Stimulated activated naive CD4-positive, alpha-beta T cell treated with Interleukin-2 at 50 U/mL for 16 hours (primary cell): ENCODE measurements at regions not wholly inside any gene's neighbourhood (a gene's known extent, or its start where the extent isn't known, plus 50 kb on each side); places are given as distances from the start of the nearest gene placed in this dataset.
"Not testable (repeated sequence)": the region's sequence is repeated elsewhere in the genome, so short reads cannot be mapped to it uniquely, and the experiment has no call there.

Source experiments
- DNase-seq: peaks from one replicate; lab custom pipeline; 2025; lab: John Stamatoyannopoulos, UW

- DNase-seq = no peak
These were observed 803.3 kb downstream of the DTWD2 start for GRCh38 chr5:118185018-118185417.

DNA sequence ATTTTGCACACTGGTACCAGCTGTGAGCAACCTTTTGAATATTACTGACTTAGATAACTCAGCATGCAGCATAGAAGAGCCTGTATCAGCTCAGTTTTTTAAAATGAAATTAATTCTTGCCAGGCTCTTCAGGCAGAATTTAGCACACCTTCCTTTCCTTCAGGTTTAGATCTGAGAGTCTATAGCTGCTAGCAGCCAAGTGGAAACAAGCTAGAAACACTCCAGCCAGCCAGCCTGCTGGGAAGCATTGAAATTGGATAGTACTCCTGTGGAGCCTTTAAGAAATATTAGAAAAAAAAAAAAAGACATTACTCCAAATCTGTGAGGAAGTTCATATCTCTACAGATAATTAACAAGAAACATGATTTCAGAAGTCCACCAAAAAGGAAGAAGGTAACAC lies 812.2 kb downstream of the DTWD2 start:
- DNase-seq = no peak

- DNase-seq = no peak
These were observed 813.7 kb downstream of the DTWD2 start for GRCh38 chr5:118174671-118175070.

GRCh38 chr5:118173340-118173739 lies 815.0 kb downstream of the DTWD2 start:
- DNase-seq = no peak

DNA sequence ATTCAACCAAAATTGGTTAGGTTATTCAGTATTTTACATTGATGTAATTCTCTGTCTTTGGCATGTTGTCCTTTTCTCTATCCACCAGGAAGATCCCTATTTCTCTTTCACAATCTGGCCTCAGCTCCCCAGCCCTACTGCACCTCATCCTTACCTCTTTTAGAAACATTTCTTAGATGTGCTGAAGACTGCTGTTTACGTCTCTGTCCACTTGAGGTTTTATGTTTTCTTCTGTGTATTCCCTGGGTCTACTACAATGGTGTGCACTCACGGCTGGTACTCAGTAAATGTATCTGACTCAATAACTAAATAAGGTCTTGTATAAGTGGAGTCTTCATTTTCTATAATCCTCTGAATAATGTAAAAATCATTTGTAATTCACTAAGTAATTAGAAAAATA lies 822.7 kb downstream of the DTWD2 start:
- DNase-seq = no peak

DNA sequence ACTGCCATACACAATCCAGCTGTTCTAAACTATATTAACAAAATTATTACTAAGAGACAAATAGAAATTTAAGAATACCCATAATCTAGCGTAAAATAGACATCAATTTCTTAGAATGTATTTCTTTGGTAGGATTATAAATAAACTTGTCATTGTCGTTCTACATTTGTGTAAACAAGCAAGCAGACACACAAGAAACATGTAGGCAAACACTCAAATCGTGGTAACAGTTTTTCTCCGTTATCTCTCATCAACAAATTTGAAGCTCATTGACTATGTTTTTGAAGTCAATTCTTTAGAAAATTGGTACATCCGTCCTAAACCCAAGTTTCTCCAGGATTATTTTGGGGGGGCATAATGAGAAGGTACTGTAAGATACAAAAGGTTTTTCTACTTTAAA lies 832.2 kb downstream of the DTWD2 start:
- no peak for DNase-seq

DNA sequence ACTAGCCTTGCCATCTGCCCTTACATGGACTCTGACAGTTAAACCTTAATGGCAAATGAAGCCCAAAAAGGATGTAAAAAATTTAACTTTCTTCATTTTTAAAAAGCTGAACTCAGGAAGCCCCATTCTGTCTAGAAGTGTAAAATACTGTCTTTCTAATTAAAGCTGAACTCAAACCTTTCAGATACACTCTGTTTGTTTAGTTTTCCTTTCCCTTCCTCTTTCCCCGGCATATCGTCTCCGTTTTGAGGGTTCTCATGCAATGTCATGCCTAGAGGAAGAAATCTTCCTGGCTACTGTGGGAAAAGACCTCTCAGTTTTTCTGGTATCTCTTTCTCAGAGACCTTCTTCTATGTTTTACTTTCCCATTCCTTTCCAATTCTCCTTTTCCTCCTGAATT lies 841.5 kb downstream of the DTWD2 start:
- no peak for DNase-seq

- no peak for DNase-seq
These were observed 843.8 kb downstream of the DTWD2 start for GRCh38 chr5:118144540-118144939.

GRCh38 chr5:118139361-118139760 lies 849.0 kb downstream of the DTWD2 start:
- no peak for DNase-seq

GRCh38 chr5:118126159-118126558 lies 862.2 kb downstream of the DTWD2 start:
- no peak for DNase-seq

DNA sequence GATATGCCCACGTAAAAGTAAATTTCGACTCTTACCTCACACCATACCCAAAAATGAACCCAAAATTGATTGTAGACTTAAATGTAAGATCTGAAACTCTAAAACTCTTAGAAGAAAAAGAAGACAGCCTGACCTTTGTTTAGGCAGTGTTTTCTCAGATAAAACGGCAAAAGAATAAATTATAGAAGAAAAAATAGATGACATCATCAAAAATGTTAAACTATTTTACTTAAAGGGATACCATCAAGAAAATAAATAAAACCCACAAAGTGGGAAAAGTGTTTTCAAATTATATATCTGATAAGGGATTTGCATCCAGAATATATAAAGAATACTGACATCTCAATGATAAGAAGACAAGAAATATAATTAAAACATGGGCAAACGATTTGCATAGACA lies 862.7 kb downstream of the DTWD2 start:
- no peak for DNase-seq

DNA sequence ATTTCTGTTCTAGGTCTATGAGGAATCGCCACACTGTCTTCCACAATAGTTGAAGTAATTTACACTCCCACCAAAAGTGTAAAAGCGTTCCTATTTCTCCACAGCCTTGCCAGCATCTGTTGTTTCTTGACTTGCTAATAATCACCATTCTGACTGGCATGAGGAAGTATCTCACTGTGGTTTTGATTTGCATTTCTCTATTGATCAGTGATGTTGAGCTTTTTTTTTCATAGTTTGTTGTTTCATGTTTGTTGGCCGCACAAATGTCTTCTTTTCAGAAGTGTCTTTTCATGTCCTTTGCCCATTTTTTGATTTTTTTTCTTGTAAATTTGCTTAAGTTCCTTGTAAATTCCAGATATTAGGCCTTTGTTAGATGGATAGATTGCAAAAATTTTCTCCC lies 867.1 kb downstream of the DTWD2 start:
- DNase-seq = no peak

GRCh38 chr5:118115791-118116190 lies 872.6 kb downstream of the DTWD2 start:
- DNase-seq = no peak

DNA sequence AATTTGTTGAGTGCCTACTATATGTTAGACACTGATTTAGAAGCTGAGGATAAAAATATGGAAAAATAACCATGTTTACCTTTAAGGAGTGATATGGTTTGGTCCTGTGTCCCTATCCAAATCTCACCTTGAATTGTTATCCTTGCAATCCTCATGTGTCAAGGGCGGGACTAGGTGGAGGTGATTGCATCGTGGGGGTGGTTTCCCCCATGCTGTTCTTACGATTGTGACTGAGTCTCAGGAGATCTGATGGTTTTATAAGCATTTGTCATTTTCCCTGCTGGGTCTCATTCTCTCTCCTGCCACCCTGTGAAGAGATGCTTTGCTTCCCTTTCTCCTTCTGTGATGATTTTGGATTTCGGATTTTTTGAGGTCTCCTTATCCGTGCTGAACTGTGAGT lies 876.4 kb downstream of the DTWD2 start:
- no peak for DNase-seq

- not testable (repeated sequence) for DNase-seq
These were observed 881.1 kb downstream of the DTWD2 start for GRCh38 chr5:118107246-118107645.

GRCh38 chr5:118098716-118099115 lies 889.6 kb downstream of the DTWD2 start:
- DNase-seq = no peak

GRCh38 chr5:118095115-118095514 lies 893.2 kb downstream of the DTWD2 start:
- DNase-seq = no peak

DNA sequence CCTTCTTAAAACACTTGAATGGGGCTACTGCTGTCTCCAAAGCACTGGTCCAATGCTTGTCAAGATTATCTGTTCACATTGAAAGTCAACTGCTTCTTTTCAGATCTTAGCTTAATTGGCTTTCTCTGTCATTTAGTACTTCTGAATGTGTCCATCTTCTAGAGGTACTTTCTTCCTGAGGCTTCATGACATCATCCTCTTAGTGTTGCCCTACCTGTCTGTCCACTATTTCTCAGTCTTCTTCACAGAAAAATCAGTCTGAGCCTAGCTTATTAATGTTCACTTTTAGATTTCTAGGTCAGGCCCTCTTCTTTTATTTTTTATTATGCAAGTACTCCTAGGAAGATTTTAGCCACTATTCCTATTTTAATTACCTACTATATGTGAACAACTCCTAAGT lies 899.9 kb downstream of the DTWD2 start:
- DNase-seq = no peak

GRCh38 chr5:118076490-118076889 lies 911.9 kb downstream of the DTWD2 start:
- DNase-seq = no peak

- no peak for DNase-seq
These were observed 918.3 kb downstream of the DTWD2 start for GRCh38 chr5:118070041-118070440.

- DNase-seq = no peak
These were observed 918.9 kb downstream of the DTWD2 start for GRCh38 chr5:118069452-118069851.

DNA sequence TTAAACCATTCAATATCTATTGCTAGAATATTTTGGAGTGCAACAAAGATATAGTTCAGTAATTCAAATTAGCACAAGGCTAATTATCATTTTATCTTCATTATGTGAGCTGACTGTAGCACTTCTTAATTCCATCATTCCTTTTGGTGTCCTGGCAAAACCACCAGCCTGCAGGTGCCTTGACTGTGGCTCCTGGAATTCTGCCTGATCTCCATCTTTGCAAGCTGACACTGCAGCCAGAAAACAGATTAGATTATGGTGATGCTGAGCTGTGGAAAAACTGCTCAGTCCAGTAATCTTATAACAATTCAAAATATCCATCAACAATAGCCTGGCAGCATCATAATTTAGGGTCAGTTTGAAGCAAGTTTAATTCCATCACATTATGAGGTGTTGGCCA lies 919.5 kb downstream of the DTWD2 start:
- no peak for DNase-seq

GRCh38 chr5:118063836-118064235 lies 924.5 kb downstream of the DTWD2 start:
- DNase-seq = not testable (repeated sequence)

- no peak for DNase-seq
These were observed 927.5 kb downstream of the DTWD2 start for GRCh38 chr5:118060833-118061232.

DNA sequence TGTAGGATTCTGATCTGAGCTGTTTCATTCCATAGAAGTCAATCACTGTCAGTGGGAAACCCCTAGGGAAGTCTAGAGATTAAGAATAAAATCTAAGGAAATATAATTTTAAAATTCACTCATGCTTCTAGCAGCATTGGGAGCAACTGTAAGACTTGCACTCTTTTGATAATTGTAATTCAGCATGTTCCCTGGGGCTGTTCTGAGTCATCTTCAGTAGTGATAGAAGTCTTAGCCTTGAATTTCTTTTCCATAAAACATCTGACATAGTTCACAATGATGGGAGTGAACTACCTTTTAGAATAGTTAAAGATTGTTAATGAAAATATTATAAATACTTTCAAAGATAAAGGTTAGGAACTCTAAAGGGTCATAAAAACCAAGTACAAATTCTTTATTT lies 935.8 kb downstream of the DTWD2 start:
- no peak for DNase-seq
